NOMO-1 treated with dmso at 0.1 percent for 144 hours (cell line): ENCODE measurements at regions not wholly inside any gene's neighbourhood (a gene's known extent, or its start where the extent isn't known, plus 50 kb on each side); places are given as distances from the start of the nearest gene placed in this dataset.
"Not testable (repeated sequence)": the region's sequence is repeated elsewhere in the genome, so short reads cannot be mapped to it uniquely, and the experiment has no call there.

ENCODE experiments used
- DNase-seq: peaks from one replicate; lab custom pipeline; 2025; ENCODE audit not compliant: unreplicated experiment; lab: John Stamatoyannopoulos, UW

DNA sequence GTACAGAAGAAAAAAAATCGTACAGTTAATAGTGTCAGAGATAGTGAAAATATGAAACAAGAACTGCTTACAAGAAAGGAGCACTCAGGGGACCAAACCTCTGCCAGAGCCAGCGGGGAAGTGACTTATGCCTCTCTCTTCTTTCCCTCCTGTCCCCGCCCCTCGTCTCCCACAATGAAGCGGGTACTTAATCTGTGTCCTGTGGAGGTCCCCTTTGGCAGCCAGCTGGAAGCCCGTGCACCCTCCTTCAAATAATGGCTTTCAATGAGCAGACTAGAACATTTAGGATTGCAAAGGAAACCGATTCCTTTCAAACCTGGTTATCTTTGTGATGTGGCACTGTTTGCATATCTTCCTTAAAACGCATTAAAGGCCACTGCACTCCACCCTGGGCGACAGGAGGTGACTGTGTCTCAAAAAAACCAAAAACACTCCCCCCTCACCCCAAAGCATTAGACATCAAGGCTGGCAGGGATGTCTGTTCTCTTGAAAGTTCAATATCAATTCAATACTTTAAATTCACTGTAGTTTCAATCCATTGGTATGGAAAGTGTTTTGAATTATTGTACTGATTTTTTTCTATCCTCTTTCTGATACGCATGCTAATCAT is 51.7 kb downstream of the PPIAL4C start:
- DNase-seq, result not testable (repeated sequence)

GRCh38 chr1:149636286-149637122 is 52.9 kb downstream of the PPIAL4C start:
- peak; percentile 83 for DNase-seq

- DNase-seq, result not testable (repeated sequence)
Measured at GRCh38 chr1:149638481-149638880, 54.8 kb downstream of the PPIAL4C start.

- not testable (repeated sequence) for DNase-seq
Measured at GRCh38 chr1:149638901-149639658, 55.4 kb downstream of the PPIAL4C start.

DNA sequence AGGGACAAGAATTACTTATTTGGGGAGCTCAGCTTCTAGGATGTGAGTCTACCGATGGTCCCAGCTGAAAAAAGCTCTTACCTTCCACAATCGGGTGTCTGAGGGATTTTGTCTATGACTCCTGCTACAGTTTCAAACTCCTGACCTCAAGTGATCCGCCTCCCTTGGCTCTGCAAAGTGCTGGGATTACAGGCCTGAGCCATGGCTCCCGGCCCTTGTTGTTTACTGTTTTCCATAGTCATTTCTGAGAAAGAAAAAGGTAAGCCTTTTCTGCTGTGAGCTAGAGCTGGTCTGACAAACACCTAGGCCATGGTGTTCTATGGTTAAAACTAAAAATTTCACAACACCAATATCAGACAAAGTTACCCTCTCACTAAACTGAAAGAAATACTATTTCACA is 57.5 kb downstream of the PPIAL4C start:
- not testable (repeated sequence) for DNase-seq

GRCh38 chr1:149644818-149645217 is 61.2 kb downstream of the PPIAL4C start:
- not testable (repeated sequence) for DNase-seq

DNA sequence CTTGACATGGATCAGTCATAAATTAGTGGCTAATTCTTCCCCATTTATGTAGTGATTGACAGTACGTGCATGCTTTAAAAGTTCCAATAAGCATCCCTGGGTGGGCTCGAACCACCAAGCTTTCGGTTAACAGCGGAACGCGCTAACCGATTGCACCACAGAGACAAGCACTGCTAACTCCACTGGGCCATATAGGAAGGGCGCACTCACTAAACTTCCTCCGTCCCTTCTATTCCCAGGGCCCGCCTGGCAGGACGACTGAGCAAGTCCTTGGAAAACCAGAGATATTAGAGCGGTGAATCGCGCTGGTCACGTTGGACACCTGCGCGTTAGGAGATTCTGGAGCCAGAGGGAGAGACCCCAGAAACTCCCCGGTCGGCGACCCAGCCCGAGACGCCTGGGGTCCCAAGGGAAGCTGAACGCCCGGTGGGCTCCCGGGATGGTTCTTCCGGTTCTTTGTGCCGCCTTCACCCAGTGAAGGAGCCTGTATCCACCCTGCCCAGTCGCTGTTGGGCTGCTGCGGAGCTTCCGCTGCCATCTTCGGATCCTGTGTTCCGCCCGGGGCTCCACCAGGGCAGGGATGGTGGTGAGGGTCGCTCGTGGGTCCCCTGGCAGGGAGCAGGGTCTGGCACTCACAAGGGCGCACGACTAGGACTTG is 62.8 kb downstream of the PPIAL4C start:
- DNase-seq, result not testable (repeated sequence)

DNA sequence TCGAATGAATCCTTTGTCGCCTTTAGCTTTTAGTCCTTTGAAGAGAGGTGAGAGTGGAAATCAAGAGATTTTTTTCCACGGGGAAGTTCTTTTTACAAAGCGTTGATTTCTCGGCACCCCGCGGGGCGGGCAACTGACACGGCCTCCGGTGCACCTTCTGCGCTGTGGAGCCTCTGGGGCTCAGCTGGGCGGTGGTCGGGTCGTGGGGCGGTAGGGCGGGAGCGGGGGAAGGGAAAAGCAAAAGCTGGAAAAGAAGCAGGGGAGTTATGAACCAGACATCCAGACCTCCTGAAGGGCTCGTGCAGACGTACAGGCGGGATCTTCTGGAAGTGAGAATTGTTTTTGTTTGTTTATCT is 63.3 kb downstream of the PPIAL4C start:
- not testable (repeated sequence) for DNase-seq

DNA sequence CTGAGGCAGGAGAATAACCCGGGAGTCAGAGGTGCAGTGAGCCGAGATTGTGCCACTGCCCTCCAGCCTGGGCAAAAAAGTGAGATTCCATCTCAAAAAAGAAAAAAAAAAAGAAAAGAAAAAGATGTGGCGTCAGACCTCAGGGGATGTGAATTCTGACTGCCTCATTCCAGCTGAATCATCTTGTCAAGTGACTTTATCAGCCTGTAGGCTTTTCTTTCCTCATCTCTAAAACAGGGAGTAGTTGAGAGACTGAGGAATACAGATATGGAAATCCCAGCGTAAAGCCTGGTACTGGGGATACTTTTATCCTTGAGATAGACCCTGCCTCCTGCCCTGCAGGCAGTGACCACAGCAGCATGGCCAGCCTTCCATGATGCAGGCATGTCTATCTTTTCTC is 74.1 kb downstream of the PPIAL4C start:
- not testable (repeated sequence) for DNase-seq

DNA sequence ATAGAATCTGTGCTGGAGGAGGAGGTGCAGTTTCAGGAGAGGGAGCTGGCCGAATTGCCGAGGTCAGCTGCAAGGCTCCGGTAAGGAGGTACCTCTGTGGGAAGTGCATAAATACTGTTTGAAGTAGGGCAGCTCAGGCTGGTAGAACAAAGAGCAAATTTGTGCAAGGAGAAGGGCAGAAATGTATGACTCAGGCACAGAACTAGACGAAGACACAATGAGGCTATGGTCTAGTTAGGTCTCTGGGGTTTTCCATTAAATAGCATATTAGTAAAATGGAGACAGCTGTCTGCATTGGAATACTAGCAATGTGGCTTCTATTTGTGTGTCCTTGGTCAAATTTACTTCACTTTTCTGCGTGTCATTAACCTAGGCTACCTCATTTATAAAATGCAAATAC is 74.5 kb downstream of the PPIAL4C start:
- not testable (repeated sequence) for DNase-seq

- not testable (repeated sequence) for DNase-seq
Measured at GRCh38 chr1:149664624-149665023, 81.0 kb downstream of the PPIAL4C start.

- DNase-seq, result not testable (repeated sequence)
Measured at GRCh38 chr1:149665033-149665432, 81.4 kb downstream of the PPIAL4C start.

DNA sequence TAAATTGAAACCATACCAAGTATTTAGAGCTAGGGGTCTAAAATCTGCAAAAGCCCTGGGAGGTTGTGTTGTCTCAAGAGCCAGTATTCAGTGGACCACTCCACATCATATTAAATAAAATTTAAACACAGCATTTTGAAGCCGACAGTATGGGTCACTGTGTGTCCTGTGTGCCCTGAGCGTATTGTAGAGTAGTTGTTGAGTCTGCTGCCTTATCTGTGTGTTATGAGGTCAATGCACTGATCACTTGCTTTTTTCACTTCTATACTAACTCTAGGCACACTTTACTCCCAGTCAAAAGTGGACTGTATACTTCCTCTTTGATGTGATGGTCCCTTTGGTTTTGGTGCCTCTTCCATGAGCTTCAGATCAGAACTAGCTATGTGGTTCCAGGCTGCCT is 81.9 kb downstream of the PPIAL4C start:
- not testable (repeated sequence) for DNase-seq

DNA sequence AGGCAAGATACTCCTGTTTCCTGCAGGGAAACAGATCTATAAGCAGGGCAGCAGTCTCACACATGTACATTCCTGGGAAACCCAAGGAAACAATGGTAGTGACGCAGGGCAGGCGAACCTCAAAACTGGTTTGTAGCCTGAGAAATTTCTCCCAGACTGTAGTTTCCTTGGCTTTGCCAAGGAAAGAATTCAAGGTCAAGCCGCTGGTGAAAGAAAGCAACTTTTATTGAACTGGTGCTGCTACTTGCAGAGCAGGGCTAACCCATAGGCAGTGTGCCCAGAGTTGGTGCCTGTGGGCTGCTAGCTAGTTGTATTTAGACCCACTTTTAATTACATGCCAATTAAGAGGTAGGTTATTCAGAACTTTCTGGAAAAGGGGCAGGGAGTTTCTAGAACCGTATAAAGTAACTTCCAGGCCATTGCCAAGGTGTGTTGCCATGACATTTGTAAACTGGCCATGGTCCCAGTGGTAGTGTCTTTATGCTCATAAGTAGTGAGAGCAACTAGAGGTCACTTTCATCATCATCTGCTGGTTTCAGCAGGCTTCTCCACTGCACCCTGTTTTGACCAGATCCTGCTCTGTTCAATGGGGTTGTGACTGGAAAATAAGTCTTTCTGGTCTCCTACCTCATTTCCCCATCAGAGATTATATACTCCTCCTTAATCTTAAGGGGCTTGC is 89.7 kb downstream of the PPIAL4C start:
- not testable (repeated sequence) for DNase-seq

- DNase-seq, result not testable (repeated sequence)
Measured at GRCh38 chr1:149674921-149675320, 91.3 kb downstream of the PPIAL4C start.

- DNase-seq, result not testable (repeated sequence)
Measured at GRCh38 chr1:149677359-149677758, 93.7 kb downstream of the PPIAL4C start.

- not testable (repeated sequence) for DNase-seq
Measured at GRCh38 chr1:149686593-149687238, 95.8 kb upstream of the FCGR1A start.

GRCh38 chr1:149691399-149691798 is 91.1 kb upstream of the FCGR1A start:
- not testable (repeated sequence) for DNase-seq

GRCh38 chr1:149692804-149693539 is 89.5 kb upstream of the FCGR1A start:
- not testable (repeated sequence) for DNase-seq
